WTC11 (cell line): ENCODE measurements at regions not wholly inside any gene's neighbourhood (a gene's known extent, or its start where the extent isn't known, plus 50 kb on each side); places are given as distances from the start of the nearest gene placed in this dataset.

ENCODE experiments used
- ATAC-seq: fragments of 200-7000 bp; cut with Tn5 transposase; 2 replicates; pipeline ENCODE4 v1.10.0; 2021; ENCODE audit warnings: mild to moderate bottlenecking, moderate library complexity
- CTCF ChIA-PET: fragments of 300-600 bp; sonication (Branson Sonifier 250); formaldehyde crosslinking; loops from one replicate; lab custom pipeline; 2021; ENCODE audit warnings: antibody characterized with exemption; lab: Charles Lee
- POLR2A ChIA-PET: fragments of 350-600 bp; sonication (Branson Sonifier 250); formaldehyde crosslinking; loops from one replicate; lab custom pipeline; 2021; ENCODE audit warnings: antibody characterized with exemption; lab: Charles Lee
- DNase-seq: peaks from one replicate; pipeline ENCODE4 v3.0.0; 2021; ENCODE audit warnings: low spot score
- H3K27ac Mint-ChIP-seq: 2 replicates; pipeline ENCODE4 v1.8.0; 2021; ENCODE audit warnings: mixed read lengths
- H3K27me3 Mint-ChIP-seq: 2 replicates; pipeline ENCODE4 v1.8.0; 2021; ENCODE audit warnings: low read depth, mild to moderate bottlenecking, moderate library complexity, mixed read lengths
- H3K36me3 Mint-ChIP-seq: 2 replicates; pipeline ENCODE4 v1.8.0; 2021; ENCODE audit warnings: mixed read lengths
- H3K4me1 Mint-ChIP-seq: 2 replicates; pipeline ENCODE4 v1.8.0; 2022; ENCODE audit warnings: mixed read lengths
- H3K4me3 Mint-ChIP-seq: 2 replicates; pipeline ENCODE4 v1.8.0; 2021; ENCODE audit warnings: mild to moderate bottlenecking, moderate library complexity, mixed read lengths
- H3K9me3 Mint-ChIP-seq: 2 replicates; pipeline ENCODE4 v1.8.0; 2021; ENCODE audit warnings: mixed read lengths
- ATF1 ChIP-seq: sonication (generic); formaldehyde crosslinking; IDR thresholded peaks from 2 replicates; pipeline ENCODE4 v1.8.1; 2023; ENCODE audit warnings: mild to moderate bottlenecking, moderate library complexity, missing genetic modification reagents
- CBFB ChIP-seq: sonication (generic); formaldehyde crosslinking; IDR thresholded peaks from 2 replicates; pipeline ENCODE4 v1.8.1; 2022; ENCODE audit warnings: mild to moderate bottlenecking, low read depth, missing genetic modification reagents
- ELF4 ChIP-seq: sonication (generic); formaldehyde crosslinking; IDR thresholded peaks from 2 replicates; pipeline ENCODE4 v1.8.1; 2022; ENCODE audit warnings: low read depth, mild to moderate bottlenecking, moderate library complexity, missing genetic modification reagents
- ETV6 ChIP-seq: sonication (generic); formaldehyde crosslinking; IDR thresholded peaks from 2 replicates; pipeline ENCODE4 v1.8.1; 2022; ENCODE audit warnings: mild to moderate bottlenecking, missing genetic modification reagents
- GABPB1 ChIP-seq: sonication (generic); formaldehyde crosslinking; IDR thresholded peaks from 2 replicates; pipeline ENCODE4 v1.8.1; 2023; ENCODE audit warnings: mild to moderate bottlenecking, missing genetic modification reagents
- GRHL2 ChIP-seq: fragments of 250-450 bp; sonication (Bioruptor Pico); IDR thresholded peaks from 2 replicates; pipeline ENCODE4 v1.8.0; 2022; ENCODE audit warnings: mild to moderate bottlenecking, moderate library complexity; ENCODE audit not compliant: insufficient replicate concordance, severe bottlenecking
- NFATC4 ChIP-seq: fragments of 250-450 bp; sonication (Bioruptor Pico); IDR thresholded peaks from 2 replicates; pipeline ENCODE4 v1.9.0; 2021; ENCODE audit warnings: mild to moderate bottlenecking
- NFE2L1 ChIP-seq: sonication (generic); formaldehyde crosslinking; IDR thresholded peaks from 2 replicates; pipeline ENCODE4 v1.8.1; 2023; ENCODE audit warnings: missing genetic modification reagents
- NFYB ChIP-seq: sonication (generic); formaldehyde crosslinking; conservative IDR thresholded peaks from 2 replicates; pipeline ENCODE4 v1.8.0; 2022; ENCODE audit warnings: low read depth, missing genetic modification reagents
- SOX15 ChIP-seq: fragments of 250-450 bp; sonication (Bioruptor Pico); IDR thresholded peaks from 2 replicates; pipeline ENCODE4 v1.9.0; 2021; ENCODE audit warnings: mild to moderate bottlenecking
- SP1 ChIP-seq: sonication (generic); formaldehyde crosslinking; conservative IDR thresholded peaks from 2 replicates; pipeline ENCODE4 v1.8.1; 2022; ENCODE audit warnings: missing genetic modification reagents
- ZNF138 ChIP-seq: sonication (generic); formaldehyde crosslinking; conservative IDR thresholded peaks from 2 replicates; pipeline ENCODE4 v1.8.1; 2022; ENCODE audit warnings: mild to moderate bottlenecking, moderate library complexity, missing genetic modification reagents
- ZNF263 ChIP-seq: sonication (generic); formaldehyde crosslinking; IDR thresholded peaks from 2 replicates; pipeline ENCODE4 v1.8.1; 2022; ENCODE audit warnings: low read depth, mild to moderate bottlenecking, moderate library complexity, missing genetic modification reagents
- TF ChIP-seq, protein P1 (sequence below): sonication (generic); formaldehyde crosslinking; IDR thresholded peaks from 2 replicates; pipeline ENCODE4 v1.8.0; 2022; ENCODE audit warnings: missing genetic modification reagents
- TF ChIP-seq, protein P2 (sequence below): sonication (generic); formaldehyde crosslinking; IDR thresholded peaks from 2 replicates; pipeline ENCODE4 v1.8.0; 2023; ENCODE audit warnings: missing genetic modification reagents, mild to moderate bottlenecking, borderline replicate concordance
- TF ChIP-seq, protein P3 (sequence below): sonication (generic); formaldehyde crosslinking; IDR thresholded peaks from 2 replicates; pipeline ENCODE4 v1.8.1; 2023; ENCODE audit warnings: mild to moderate bottlenecking, moderate library complexity, missing genetic modification reagents
- TF ChIP-seq, protein P4 (sequence below): fragments of 250-450 bp; sonication (Bioruptor Pico); IDR thresholded peaks from 2 replicates; pipeline ENCODE4 v1.9.0; 2021; ENCODE audit warnings: mild to moderate bottlenecking
- TF ChIP-seq, protein P5 (sequence below): sonication (generic); formaldehyde crosslinking; IDR thresholded peaks from 2 replicates; pipeline ENCODE4 v1.8.0; 2023; ENCODE audit warnings: mild to moderate bottlenecking, missing genetic modification reagents
- TF ChIP-seq, protein P6 (sequence below): sonication (generic); formaldehyde crosslinking; conservative IDR thresholded peaks from 2 replicates; pipeline ENCODE4 v1.8.1; 2022; ENCODE audit warnings: mild to moderate bottlenecking, missing genetic modification reagents

DNA sequence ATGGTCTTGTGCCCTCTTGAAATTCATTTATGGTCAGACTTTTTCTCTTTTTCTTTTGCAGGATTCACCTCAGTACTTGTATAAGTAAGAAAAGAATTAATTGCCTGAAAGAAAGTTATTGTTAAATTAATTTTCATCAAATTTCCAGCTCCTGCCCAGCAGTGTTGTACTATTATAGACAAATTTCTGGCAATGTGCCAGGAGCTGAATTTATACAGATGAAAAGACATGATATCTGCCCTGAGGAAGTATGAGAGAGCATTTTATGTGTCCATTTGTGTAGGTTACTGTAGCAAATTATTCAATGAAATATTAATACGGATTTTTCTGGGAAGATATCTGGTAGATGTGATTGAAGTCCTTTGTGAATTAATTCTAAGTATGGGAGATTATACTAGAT lies 2371.5 kb upstream of the TENM3 start:
- ChIA-PET CTCF (no interaction called here), POLR2A (no interaction called here)
- no peak overlapping the region for H3K27ac Mint-ChIP-seq
- no peak overlapping the region for H3K4me3 Mint-ChIP-seq
- ATAC-seq: no peak
- no peaks in the 10 kb centered on the region for H3K27me3 Mint-ChIP-seq
- TF ChIP-seq ZNF263 (CRISPR knock-in tag): no peak
- TF ChIP-seq CBFB: no peak
- TF ChIP-seq, protein P1, sequence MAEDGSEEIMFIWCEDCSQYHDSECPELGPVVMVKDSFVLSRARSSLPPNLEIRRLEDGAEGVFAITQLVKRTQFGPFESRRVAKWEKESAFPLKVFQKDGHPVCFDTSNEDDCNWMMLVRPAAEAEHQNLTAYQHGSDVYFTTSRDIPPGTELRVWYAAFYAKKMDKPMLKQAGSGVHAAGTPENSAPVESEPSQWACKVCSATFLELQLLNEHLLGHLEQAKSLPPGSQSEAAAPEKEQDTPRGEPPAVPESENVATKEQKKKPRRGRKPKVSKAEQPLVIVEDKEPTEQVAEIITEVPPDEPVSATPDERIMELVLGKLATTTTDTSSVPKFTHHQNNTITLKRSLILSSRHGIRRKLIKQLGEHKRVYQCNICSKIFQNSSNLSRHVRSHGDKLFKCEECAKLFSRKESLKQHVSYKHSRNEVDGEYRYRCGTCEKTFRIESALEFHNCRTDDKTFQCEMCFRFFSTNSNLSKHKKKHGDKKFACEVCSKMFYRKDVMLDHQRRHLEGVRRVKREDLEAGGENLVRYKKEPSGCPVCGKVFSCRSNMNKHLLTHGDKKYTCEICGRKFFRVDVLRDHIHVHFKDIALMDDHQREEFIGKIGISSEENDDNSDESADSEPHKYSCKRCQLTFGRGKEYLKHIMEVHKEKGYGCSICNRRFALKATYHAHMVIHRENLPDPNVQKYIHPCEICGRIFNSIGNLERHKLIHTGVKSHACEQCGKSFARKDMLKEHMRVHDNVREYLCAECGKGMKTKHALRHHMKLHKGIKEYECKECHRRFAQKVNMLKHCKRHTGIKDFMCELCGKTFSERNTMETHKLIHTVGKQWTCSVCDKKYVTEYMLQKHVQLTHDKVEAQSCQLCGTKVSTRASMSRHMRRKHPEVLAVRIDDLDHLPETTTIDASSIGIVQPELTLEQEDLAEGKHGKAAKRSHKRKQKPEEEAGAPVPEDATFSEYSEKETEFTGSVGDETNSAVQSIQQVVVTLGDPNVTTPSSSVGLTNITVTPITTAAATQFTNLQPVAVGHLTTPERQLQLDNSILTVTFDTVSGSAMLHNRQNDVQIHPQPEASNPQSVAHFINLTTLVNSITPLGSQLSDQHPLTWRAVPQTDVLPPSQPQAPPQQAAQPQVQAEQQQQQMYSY (CRISPR knock-in tag): no peak
- TF ChIP-seq NFYB (CRISPR knock-in tag): no peak
- TF ChIP-seq, protein P2, sequence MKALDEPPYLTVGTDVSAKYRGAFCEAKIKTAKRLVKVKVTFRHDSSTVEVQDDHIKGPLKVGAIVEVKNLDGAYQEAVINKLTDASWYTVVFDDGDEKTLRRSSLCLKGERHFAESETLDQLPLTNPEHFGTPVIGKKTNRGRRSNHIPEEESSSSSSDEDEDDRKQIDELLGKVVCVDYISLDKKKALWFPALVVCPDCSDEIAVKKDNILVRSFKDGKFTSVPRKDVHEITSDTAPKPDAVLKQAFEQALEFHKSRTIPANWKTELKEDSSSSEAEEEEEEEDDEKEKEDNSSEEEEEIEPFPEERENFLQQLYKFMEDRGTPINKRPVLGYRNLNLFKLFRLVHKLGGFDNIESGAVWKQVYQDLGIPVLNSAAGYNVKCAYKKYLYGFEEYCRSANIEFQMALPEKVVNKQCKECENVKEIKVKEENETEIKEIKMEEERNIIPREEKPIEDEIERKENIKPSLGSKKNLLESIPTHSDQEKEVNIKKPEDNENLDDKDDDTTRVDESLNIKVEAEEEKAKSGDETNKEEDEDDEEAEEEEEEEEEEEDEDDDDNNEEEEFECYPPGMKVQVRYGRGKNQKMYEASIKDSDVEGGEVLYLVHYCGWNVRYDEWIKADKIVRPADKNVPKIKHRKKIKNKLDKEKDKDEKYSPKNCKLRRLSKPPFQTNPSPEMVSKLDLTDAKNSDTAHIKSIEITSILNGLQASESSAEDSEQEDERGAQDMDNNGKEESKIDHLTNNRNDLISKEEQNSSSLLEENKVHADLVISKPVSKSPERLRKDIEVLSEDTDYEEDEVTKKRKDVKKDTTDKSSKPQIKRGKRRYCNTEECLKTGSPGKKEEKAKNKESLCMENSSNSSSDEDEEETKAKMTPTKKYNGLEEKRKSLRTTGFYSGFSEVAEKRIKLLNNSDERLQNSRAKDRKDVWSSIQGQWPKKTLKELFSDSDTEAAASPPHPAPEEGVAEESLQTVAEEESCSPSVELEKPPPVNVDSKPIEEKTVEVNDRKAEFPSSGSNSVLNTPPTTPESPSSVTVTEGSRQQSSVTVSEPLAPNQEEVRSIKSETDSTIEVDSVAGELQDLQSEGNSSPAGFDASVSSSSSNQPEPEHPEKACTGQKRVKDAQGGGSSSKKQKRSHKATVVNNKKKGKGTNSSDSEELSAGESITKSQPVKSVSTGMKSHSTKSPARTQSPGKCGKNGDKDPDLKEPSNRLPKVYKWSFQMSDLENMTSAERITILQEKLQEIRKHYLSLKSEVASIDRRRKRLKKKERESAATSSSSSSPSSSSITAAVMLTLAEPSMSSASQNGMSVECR (CRISPR knock-in tag): no peak
- TF ChIP-seq GABPB1 (CRISPR knock-in tag): no peak
- no peak for TF ChIP-seq ATF1 (CRISPR knock-in tag)
- no peak for TF ChIP-seq SP1 (CRISPR knock-in tag)
- TF ChIP-seq, protein P3, sequence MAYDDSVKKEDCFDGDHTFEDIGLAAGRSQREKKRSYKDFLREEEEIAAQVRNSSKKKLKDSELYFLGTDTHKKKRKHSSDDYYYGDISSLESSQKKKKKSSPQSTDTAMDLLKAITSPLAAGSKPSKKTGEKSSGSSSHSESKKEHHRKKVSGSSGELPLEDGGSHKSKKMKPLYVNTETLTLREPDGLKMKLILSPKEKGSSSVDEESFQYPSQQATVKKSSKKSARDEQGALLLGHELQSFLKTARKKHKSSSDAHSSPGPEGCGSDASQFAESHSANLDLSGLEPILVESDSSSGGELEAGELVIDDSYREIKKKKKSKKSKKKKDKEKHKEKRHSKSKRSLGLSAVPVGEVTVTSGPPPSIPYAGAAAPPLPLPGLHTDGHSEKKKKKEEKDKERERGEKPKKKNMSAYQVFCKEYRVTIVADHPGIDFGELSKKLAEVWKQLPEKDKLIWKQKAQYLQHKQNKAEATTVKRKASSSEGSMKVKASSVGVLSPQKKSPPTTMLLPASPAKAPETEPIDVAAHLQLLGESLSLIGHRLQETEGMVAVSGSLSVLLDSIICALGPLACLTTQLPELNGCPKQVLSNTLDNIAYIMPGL (CRISPR knock-in tag): no peak
- TF ChIP-seq, protein P4, sequence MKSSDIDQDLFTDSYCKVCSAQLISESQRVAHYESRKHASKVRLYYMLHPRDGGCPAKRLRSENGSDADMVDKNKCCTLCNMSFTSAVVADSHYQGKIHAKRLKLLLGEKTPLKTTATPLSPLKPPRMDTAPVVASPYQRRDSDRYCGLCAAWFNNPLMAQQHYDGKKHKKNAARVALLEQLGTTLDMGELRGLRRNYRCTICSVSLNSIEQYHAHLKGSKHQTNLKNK (CRISPR knock-in tag): no peak
- no peak for TF ChIP-seq GRHL2 (CRISPR knock-in tag)
- no peaks in the 10 kb centered on the region for H3K4me1 Mint-ChIP-seq
- DNase-seq: no peak
- no peaks in the 10 kb centered on the region for H3K36me3 Mint-ChIP-seq
- peaks cover 16% of the 10 kb centered on the region for H3K9me3 Mint-ChIP-seq

DNA sequence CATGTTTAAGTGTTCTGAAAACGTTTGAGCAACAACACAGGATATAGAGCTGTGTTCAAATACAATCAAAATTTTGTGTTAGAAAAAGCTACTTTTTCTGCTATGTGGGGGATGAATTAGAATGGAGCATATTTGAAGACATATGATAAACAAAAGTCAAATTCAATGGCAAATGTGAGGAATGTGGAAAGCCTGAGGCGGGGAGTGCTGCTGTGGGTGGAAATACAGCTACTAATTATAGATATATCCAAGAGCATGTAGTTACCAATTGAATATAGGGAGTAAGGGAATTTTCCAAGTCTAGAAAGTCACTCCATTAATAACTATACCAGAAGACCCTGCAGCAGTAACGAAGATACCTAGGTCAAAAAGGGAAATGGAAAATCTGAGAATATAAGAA lies 2370.4 kb upstream of the TENM3 start:
- Mint-ChIP-seq H3K4me3 (no peak overlapping the region), H3K36me3 (no peaks in the 10 kb centered on the region), H3K4me1 (no peaks in the 10 kb centered on the region), H3K27ac (no peak overlapping the region), H3K27me3 (no peaks in the 10 kb centered on the region), H3K9me3 (peaks cover 16% of the 10 kb centered on the region)
- ChIA-PET POLR2A (no interaction called here), CTCF (no interaction called here)
- DNase-seq (no peak), ATAC-seq (no peak)
- no peak for TF ChIP-seq NFE2L1
- TF ChIP-seq ZNF138: no peak
- TF ChIP-seq ETV6 (CRISPR knock-in tag): no peak
- TF ChIP-seq, protein P5, sequence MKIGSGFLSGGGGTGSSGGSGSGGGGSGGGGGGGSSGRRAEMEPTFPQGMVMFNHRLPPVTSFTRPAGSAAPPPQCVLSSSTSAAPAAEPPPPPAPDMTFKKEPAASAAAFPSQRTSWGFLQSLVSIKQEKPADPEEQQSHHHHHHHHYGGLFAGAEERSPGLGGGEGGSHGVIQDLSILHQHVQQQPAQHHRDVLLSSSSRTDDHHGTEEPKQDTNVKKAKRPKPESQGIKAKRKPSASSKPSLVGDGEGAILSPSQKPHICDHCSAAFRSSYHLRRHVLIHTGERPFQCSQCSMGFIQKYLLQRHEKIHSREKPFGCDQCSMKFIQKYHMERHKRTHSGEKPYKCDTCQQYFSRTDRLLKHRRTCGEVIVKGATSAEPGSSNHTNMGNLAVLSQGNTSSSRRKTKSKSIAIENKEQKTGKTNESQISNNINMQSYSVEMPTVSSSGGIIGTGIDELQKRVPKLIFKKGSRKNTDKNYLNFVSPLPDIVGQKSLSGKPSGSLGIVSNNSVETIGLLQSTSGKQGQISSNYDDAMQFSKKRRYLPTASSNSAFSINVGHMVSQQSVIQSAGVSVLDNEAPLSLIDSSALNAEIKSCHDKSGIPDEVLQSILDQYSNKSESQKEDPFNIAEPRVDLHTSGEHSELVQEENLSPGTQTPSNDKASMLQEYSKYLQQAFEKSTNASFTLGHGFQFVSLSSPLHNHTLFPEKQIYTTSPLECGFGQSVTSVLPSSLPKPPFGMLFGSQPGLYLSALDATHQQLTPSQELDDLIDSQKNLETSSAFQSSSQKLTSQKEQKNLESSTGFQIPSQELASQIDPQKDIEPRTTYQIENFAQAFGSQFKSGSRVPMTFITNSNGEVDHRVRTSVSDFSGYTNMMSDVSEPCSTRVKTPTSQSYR (CRISPR knock-in tag): no peak
- TF ChIP-seq, protein P6, sequence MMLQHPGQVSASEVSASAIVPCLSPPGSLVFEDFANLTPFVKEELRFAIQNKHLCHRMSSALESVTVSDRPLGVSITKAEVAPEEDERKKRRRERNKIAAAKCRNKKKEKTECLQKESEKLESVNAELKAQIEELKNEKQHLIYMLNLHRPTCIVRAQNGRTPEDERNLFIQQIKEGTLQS: no peak
- TF ChIP-seq ELF4: no peak
- no peak for TF ChIP-seq ATF1 (CRISPR knock-in tag)
- TF ChIP-seq SOX15: no peak
- TF ChIP-seq NFATC4: no peak
